Upper lobe of right lung (tissue), 1 donor: ENCODE measurements at regions not wholly inside any gene's neighbourhood (a gene's known extent, or its start where the extent isn't known, plus 50 kb on each side); places are given as distances from the start of the nearest gene placed in this dataset.

Source experiments
- ATAC-seq: fragments of 200-7000 bp; cut with Tn5 transposase; one replicate; pipeline ENCODE4 v1.9.1; 2020; ENCODE audit warnings: mild to moderate bottlenecking, moderate library complexity
- DNase-seq: peaks from one replicate; pipeline ENCODE4 v3.0.0-alpha.2; 2020
- H3K27ac ChIP-seq: fragments of 200-600 bp; one replicate; pipeline ENCODE4 v1.8.0; 2022
- H3K27me3 ChIP-seq: fragments of 200-600 bp; one replicate; pipeline ENCODE4 v1.8.0; 2022; ENCODE audit warnings: mild to moderate bottlenecking
- H3K36me3 ChIP-seq: fragments of 200-600 bp; one replicate; pipeline ENCODE4 v1.8.0; 2022
- H3K4me1 ChIP-seq: fragments of 200-600 bp; one replicate; pipeline ENCODE4 v1.8.0; 2022
- H3K4me3 ChIP-seq: fragments of 200-600 bp; one replicate; pipeline ENCODE4 v1.8.0; 2022; ENCODE audit warnings: mild to moderate bottlenecking
- H3K9me3 ChIP-seq: fragments of 200-600 bp; one replicate; pipeline ENCODE4 v1.8.0; 2022
- CTCF ChIP-seq: fragments of 200-600 bp; IDR thresholded peaks from one replicate; pipeline ENCODE4 v1.8.0; 2022; ENCODE audit warnings: antibody characterized with exemption
- intact Hi-C: fragments of 100-400 bp; cut with DNase I; formaldehyde crosslinking; loops from one replicate; pipeline ENCODE4 v1.11.0; 2022
- donor health status: DM: no; HTN: yes; CAD: no; lungs with severe emphysema.

GRCh38 chr2:60157283-60157682 lies 396.2 kb downstream of the BCL11A start:
- H3K4me1 ChIP-seq = no peaks in the 10 kb centered on the region
- no peak for TF ChIP-seq CTCF
- intact Hi-C loops = no loop called here
- no peak for ATAC-seq
- no peaks in the 10 kb centered on the region for H3K36me3 ChIP-seq
- H3K4me3 ChIP-seq = no peak overlapping the region
- H3K27me3 ChIP-seq = no peaks in the 10 kb centered on the region
- no peaks in the 10 kb centered on the region for H3K9me3 ChIP-seq
- DNase-seq = no peak
- H3K27ac ChIP-seq = no peak overlapping the region

- H3K27ac ChIP-seq = no peak overlapping the region
- TF ChIP-seq CTCF = no peak
- intact Hi-C loops = no loop called here
- no peak overlapping the region for H3K4me3 ChIP-seq
- no peaks in the 10 kb centered on the region for H3K27me3 ChIP-seq
- H3K9me3 ChIP-seq = no peaks in the 10 kb centered on the region
- H3K36me3 ChIP-seq = no peaks in the 10 kb centered on the region
- DNase-seq (no peak), ATAC-seq (no peak)
- H3K4me1 ChIP-seq = no peaks in the 10 kb centered on the region
Observed at GRCh38 chr2:60154142-60154541, 399.3 kb downstream of the BCL11A start.

- ATAC-seq = peak; percentile 70
- intact Hi-C loops = no loop called here
- TF ChIP-seq CTCF = peak; percentile 76
- no peaks in the 10 kb centered on the region for H3K27me3 ChIP-seq
- H3K36me3 ChIP-seq = no peaks in the 10 kb centered on the region
- H3K27ac ChIP-seq = no peak overlapping the region
- no peak overlapping the region for H3K4me3 ChIP-seq
- no peaks in the 10 kb centered on the region for H3K9me3 ChIP-seq
- no peak for DNase-seq
- no peaks in the 10 kb centered on the region for H3K4me1 ChIP-seq
Observed at GRCh38 chr2:60152226-60152833, 401.1 kb downstream of the BCL11A start.

GRCh38 chr2:60149176-60149575 lies 404.3 kb downstream of the BCL11A start:
- TF ChIP-seq CTCF = no peak
- Histone ChIP-seq H3K36me3 (no peaks in the 10 kb centered on the region), H3K4me1 (no peaks in the 10 kb centered on the region), H3K27ac (no peak overlapping the region), H3K4me3 (no peak overlapping the region), H3K27me3 (no peaks in the 10 kb centered on the region), H3K9me3 (no peaks in the 10 kb centered on the region)
- intact Hi-C loops = no loop called here
- no peak for ATAC-seq
- no peak for DNase-seq

- no peak for ATAC-seq
- Histone ChIP-seq H3K27me3 (no peaks in the 10 kb centered on the region), H3K27ac (no peak overlapping the region), H3K9me3 (no peaks in the 10 kb centered on the region), H3K4me3 (no peak overlapping the region), H3K36me3 (no peaks in the 10 kb centered on the region), H3K4me1 (no peaks in the 10 kb centered on the region)
- TF ChIP-seq CTCF = no peak
- no peak for DNase-seq
- intact Hi-C loops = no loop called here
Observed at GRCh38 chr2:60148716-60149115, 404.7 kb downstream of the BCL11A start.

DNA sequence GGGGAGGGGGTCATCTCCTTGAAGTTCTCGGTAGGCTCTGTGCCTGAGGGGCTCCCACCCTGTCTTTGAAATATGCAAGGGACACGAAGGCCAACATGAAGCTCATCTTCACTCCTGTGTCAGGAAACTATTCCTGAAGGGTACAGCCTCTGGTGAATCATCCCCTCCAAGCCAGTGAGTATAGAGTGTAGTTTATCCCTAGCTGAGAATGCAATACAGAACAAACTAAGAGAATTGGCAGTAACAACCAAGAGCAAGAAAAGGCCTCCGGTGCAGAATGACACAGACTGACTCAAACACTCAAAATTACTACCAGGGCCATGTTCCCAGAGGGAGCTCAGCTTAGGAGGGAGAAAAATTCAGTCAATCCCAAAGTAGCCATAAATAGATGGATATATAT lies 413.3 kb downstream of the BCL11A start:
- ATAC-seq (no peak), DNase-seq (no peak)
- Histone ChIP-seq H3K4me3 (no peak overlapping the region), H3K36me3 (no peaks in the 10 kb centered on the region), H3K4me1 (no peaks in the 10 kb centered on the region), H3K9me3 (no peaks in the 10 kb centered on the region), H3K27me3 (no peaks in the 10 kb centered on the region), H3K27ac (no peak overlapping the region)
- no peak for TF ChIP-seq CTCF
- intact Hi-C loops = no loop called here
